Renal cortex interstitium (tissue), 11 donors: ENCODE measurements at regions not wholly inside any gene's neighbourhood (a gene's known extent, or its start where the extent isn't known, plus 50 kb on each side); places are given as distances from the start of the nearest gene placed in this dataset.
"Not testable (repeated sequence)": the region's sequence is repeated elsewhere in the genome, so short reads cannot be mapped to it uniquely, and the experiment has no call there.

Source experiments
- DNase-seq, 11 donors: peaks; one replicate each; pipeline ENCODE4 v3.0.0-alpha.2; 2013; ENCODE audit warnings: low read depth in 9 of 11, low spot score in 4 of 11; ENCODE audit errors: extremely low read depth in 1 of 11

DNA sequence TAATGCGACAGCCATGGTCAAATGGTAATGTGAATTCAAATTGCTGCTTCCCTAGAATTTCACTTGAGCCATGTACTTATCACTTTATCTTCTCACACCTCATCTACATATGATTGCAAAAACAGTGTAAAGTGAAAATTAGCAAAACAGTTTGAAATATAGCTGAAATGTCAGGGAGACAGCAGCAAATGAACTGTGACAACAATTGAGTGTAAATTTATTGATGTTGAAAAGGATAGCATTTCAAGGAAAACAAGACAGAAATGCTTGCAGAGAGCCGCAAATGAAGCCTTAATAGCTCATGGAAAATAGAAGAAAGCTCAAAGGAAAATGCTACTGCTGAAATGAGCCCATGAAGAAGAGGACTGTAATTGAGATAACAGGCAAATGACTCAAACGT, 516.2 kb upstream of the POT1 start:
- DNase-seq, result peak in 5 of 11 donors; percentile 6 to 36 (median 17)

DNA sequence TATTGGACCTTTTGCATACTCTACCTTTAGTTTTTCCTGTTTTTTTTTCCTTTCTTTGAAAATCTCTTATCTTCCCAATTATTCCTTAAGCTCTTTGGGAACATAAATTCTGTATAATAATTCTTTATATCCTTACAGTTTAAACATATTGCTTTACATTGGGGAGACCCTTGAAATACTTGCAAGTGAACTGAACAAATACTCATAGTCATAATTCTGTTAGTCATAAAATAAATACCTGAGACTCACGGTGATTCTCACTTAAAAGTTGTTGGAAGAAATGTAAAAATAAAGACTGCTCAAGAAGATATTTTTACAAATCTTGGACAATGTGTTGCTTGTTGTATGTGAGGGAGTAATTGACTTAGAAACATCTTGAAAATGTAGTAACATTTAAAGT, 515.2 kb upstream of the POT1 start:
- no peak for DNase-seq

DNA sequence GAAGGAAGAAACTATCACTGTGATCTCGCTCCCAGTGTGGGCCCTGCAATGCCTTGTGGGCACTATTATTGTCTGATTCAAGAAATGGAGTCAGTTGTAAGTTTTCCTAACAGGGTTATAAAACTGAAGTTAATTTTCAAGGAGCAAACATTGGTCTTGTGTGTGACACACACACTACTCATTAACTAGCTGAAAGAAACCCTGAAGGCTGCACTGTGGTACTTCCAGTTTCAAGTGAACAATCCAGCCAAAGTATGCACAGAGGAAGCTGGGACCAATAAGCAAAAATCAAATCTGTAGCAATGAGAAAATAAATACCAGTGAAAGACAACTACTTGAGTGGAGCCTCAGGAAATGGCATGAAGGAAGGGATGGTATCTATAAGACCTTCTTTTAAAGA, 506.6 kb upstream of the POT1 start:
- no peak for DNase-seq

DNA sequence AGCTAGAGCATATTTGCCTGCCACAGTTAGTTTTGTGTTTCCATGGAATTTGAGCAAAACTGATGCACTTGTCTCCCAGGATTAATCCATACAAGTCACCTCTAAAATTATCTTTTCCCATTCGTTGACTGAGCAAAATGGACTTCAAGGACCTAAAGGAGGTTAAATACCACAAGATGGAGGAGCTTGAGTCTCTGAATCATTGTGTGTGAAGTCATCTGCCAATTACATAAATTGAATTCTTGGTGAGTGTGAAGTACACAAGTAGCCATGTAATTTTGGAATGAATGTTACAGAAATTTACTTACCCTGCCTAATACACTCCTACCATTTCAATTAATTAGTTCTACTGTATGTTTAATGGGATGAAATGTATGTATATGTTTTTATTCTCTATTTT, 501.7 kb upstream of the POT1 start:
- DNase-seq, result no peak

DNA sequence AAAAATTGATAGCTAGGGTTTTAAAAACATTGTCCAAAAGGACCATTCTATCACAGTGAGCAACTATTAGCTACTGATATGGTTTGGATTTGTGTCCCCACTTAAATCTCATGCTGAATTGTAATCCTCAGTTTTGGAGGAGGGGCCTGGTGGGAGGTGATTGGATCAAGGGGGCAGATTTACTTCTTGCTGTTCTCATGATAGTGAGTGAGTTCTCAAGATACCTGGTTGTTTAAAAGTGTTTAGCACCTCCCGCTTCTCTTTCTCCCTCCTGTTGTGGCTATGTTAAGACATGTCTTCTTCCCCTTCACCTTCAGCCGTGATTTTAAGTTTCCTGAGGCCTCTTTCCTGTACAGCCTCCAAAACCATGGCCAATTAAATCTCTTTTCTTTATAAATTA, 500.4 kb upstream of the POT1 start:
- no peak for DNase-seq

DNA sequence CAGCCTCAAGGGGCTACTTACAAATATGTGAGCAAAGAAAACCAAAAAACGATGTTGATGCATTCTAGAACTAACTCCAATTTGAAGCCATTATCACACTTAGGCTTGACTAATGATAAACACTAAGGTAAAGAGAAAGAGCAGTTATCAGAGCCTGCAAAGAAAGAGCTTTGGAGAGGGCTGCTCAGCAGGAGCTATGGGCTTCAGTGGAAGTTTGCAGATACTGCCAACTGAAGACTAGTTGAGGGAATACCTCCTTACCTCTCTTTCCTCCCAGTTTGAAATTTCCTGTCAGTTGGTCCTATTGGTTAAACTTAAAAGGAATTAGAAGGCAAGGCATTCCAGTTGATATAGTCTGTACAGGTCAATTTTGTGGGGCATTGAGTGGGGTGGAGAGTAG, 498.1 kb upstream of the POT1 start:
- no peak for DNase-seq

DNA sequence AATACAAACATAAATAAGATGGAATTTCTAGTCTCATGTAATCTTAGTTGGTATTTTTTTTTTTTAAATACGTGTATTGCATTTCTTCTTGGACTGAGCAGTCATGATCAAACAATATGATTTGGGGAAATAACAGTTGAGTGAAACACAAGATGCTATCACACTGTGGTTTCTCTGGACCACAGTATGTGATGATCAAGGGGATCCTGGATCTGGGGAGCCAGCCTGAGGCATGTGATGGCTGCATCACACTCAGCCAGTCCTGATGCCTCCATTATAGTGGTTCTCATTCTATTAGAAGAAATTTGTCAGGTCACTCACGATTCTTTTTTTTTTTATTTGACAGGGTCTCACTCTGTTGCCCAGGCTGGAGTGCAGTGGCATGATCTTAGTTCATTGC, 495.9 kb upstream of the POT1 start:
- no peak for DNase-seq

DNA sequence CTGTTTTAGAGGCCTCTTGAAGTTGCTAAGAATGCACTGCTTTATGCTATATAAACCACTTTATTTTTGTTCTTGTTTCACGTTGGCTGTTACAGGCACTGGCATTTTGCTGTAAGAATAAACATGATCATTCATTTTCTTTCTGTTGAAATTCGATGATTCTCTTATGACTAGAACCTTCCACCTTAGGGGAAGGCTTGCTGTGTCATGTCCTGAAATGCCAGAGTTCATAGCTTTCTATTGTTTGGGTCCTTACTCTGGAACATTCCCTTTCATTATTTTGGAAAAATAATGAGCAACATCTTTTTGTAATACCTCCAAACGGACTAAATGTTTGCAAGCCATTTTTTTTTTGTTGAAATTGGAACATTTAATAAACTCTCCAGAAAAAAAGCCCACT, 495.1 kb upstream of the POT1 start:
- no peak for DNase-seq

DNA sequence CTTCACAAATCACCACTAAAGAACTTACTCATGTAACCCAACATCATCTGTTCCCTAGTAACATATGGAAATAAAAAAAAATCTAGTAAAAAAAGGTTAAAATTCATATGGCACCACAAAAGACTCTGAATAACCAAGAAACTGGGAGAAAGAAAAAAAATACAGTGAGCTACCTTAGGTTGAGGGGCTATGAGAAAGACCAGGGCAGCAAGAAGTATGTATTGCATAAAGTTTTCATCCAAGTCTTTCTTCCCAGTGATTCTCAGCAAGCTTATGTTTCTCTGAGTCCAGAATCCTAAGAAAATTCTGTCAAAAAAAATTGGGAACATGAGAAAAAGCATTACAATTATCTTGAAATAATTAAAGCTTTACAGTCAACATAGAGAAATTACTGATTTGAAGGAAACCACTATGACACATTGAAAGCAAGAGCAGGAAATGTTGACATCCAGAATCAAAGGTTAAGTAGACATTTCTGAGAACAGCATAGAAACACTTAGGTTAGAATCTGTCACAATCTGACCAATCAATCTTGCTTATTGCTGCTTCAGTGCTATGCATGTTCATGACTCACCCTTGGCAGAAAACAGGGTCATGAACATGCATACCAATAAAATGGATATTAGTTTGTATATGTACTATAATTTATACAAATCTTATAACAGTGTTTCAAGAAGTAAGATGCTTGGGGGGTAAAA, 494.0 kb upstream of the POT1 start:
- no peak for DNase-seq

DNA sequence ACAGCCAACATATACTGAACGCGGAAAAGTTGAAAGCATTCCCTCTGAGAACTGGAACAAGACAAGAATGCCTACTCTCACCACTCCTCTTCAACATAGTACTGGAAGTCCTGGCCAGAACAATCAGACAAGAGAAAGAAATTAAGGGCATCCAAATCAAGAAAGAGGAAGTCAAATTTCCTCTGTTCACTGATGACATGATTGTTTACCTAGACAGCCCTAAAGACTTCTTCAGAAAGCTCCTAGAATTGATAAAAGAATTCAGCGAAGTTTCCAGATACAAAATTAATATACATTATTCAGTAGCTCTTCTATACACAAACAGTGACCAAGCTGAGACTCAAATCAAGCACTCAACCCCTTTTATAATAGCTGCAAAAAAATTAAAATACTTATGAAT, 491.8 kb upstream of the POT1 start:
- not testable (repeated sequence) for DNase-seq

DNA sequence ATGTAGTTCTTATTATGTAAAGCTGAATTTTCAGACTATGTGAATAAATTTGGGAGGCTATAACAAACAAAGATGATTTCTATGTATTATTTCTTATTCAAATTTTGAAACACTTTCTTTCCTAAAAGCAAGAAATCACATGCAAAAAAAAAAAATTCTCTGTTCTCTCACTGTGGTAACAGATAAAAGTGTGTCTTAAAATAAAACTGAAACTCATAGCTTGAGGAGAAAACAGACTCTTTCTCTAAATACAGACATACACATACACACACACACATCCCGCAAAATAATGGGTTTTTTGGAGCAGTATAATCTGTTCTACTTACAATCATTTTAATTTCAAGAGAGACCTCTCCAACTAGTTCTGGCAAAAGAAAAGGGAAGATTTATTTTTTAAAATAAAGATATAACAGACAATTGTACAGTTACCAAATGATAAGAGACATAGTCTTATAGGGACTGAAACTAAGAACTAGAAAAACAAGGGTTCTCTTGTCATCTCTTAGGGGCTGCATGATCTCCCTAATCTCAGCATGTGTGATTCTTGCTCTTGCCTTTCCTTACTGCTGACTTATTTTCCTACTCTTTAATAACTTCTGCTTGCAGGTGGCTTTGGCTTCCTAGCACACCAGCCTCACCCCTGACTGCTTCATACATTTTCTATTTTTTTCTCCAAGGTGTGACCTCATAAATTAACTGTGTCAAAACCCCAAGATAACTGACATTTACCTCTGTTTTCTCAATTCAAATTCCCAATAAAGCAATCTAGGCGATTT, 483.5 kb upstream of the POT1 start:
- no peak for DNase-seq

DNA sequence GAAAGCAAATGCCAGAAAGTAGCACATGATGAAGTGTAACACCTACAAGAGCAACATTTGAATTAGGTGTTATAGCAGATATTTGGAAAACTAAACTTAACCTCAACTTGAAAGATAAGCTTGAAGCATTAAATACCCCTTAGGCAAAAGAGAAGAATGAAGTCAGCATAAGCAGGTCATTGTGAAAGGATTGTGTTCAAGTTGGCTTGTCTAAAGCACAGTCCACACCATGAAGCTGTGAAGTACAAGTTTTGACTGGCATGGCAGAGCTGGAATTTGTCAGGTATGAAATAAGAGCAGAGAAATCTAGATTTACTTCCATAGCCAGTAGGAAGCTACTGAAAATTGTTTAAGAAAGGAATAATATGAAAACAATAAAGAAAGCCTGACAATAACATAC, 480.3 kb upstream of the POT1 start:
- DNase-seq, result no peak

DNA sequence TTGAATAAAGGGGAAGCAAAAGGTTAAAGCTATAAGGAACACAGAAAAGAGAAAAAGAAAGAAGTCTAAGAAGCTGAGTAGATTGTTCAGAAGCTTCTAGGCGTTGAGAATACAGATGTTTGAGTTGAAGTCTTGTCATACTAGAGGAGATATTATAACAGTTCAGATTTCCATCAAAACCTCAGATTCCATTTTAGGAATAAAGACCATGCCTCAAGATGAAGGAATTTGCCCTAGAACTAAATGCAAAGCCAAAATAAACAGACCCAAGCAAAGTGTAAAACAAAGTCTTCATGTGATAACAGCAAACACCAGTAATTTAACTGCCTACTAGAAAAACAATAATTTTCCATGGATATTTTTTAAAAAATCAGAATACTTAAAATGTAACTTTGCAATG, 476.5 kb upstream of the POT1 start:
- DNase-seq, result no peak

DNA sequence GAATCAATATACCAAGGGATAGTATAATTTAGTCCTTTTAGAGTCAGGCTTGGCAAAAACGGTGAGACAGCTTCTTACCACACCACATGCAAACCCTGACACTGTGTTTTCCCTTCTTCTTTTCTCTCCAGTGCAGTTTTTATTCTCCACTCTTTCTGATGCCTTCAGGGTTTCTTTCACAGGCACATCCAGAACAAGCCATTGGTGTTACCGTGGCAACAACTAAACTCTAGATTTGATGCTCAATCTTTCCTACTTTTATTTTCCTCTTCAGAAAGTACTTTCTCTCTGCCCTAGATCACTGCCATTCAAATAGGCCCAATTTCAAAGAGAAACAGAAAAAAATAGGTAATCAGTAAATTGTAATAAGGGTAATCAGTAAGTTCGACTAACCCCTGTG, 469.8 kb upstream of the POT1 start:
- no peak for DNase-seq

DNA sequence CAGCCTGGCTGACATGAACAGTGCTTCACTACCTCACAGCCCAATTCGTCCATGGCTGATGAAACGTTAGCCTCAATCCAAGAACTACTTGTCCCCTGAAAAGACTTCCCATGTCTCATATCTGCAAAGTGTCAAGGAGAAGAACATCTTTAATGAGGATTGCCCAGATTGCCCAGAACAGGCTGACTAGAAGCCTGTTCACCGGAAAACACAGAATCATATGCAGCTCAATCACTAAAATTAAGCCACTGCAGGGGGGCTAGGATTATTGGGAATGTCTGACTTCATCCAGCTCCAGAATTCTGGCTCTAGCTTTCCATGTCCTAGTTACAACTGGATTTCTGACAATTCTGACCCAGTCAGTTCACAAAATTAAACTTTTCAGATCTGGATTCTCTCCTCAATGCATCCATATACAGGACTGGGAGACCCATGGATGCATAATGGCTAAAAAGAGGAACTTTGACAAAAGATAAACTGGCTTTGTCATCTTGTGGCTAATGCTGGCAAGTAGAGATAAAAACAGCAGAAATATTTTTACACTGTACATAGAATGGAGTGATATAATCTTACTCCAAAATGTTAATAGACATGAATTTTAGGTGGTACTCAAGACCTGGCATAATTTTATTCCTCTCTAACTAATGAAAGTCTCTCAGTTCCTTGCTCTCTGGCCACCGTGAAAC, 467.0 kb upstream of the POT1 start:
- no peak for DNase-seq

DNA sequence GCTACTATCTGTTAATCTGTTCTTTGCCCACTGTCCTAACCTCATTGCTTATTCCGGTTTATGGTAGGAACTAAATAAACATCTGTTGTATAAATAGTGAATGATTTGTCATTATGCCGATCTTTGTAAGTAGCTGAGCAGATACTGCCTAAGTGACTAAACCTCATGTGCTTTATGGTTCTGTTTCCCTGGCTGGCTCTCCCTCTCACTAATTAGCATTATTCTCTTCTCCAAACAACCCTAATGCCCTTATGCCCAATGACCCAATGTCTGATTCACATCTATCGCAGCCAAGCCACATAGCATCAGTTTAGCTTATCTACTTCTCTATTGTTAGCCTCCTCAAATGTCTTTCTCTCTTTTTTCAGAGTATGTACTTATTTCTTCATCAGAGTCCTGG, 462.3 kb upstream of the POT1 start:
- DNase-seq, result no peak

DNA sequence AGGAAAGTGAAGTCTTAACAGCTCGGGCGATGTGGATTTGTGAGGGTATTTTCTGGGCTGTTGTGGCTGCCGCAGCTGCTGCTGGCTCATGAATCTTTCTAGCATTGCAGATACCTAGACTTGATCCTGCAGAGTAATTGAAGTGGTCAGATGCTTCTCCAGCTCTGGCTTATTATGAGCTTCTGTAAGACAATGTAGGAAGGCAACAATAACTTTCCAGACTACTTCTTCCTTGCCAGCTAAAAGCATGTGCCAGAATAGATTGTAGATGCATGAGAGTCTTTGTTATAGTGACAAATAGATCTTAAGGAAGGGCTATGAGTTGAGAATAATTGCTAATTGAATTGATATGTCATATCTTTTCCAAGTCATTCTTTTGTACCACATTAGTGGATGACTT, 461.4 kb upstream of the POT1 start:
- DNase-seq, result no peak

DNA sequence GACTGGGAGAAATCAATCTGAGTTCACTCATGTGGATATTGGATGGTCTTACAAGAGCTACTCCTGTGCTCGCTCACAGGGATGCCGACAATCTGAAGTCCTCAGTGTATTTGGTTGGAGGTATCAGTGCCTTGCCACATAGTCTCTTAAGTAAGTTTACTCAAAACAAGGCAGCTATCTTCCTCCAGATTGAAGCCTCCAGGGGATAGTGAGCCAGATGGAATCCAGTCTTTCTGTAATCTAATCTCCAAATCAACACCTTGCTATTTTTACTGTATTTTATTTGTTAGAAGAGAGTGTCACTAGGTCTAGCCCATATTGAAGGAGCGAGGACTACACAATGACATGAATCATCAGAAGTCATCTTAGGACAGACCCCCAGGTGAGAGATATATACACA, 456.6 kb upstream of the POT1 start:
- DNase-seq, result no peak

DNA sequence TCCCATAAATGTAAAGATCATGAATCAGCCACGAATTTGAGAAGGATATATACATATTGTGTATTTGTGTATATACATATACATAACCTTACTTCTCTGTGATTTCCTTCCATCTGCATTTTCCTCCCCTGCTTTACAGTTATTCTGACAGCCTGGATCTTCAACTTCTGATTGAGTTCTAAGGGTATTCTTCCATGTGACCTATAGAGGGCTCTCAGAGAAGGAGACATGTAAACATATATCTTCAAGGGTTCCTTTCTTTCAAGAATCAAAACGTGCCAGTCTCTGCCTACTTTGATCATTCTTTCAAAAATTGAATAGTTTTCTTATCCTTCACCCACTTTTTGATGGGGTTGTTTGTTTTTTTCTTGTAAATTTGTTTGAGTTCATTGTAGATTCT, 453.7 kb upstream of the POT1 start:
- DNase-seq, result no peak

DNA sequence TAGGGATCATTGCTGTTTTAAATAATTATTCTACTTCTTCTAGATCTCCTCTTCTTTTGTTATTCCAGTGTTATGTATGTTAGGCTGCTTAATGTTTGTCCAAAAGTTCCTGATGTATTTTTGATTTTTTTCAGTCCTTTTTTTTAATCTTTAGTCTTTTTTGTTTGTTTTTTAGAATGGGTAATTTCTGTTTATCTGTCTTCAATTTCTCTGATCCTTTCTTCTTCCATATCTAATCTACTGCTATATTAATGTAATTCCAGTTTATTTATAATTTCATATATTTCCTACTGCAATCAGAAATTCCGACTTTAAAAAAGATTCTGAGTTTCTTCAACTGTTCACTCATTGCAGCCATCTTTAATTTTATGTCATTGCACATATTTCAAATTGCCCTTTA, 452.8 kb upstream of the POT1 start:
- no peak for DNase-seq
